Caco-2 (cell line): ENCODE measurements at regions not wholly inside any gene's neighbourhood (a gene's known extent, or its start where the extent isn't known, plus 50 kb on each side); places are given as distances from the start of the nearest gene placed in this dataset.

Experiments
- BruUV-seq: library from RNA; stranded (reverse); fragments of 400-500 nt; replicated peaks from 2 replicates; lab custom pipeline; 2021; lab: Mats Ljungman, UMichigan
- CTCF ChIA-PET: fragments of 300-600 bp; sonication (Branson Sonifier 250); formaldehyde crosslinking; loops from one replicate; lab custom pipeline; 2022; ENCODE audit warnings: antibody characterized with exemption; lab: Charles Lee
- POLR2A ChIA-PET: fragments of 300-600 bp; sonication (Branson Sonifier 250); formaldehyde crosslinking; loops from one replicate; lab custom pipeline; 2022; ENCODE audit warnings: antibody characterized with exemption; lab: Charles Lee
- DNase-seq, 2 experiments: peaks; one replicate each; pipeline versions ENCODE4 v3.0.0 to v3.0.0-alpha.2; 2020 to 2022
- H3K27me3 ChIP-seq: replicated peaks from 2 replicates; pipeline ENCODE4 v1.6.0; 2011; ENCODE audit warnings: low read length; ENCODE audit not compliant: control insufficient read depth, insufficient read depth
- H3K36me3 ChIP-seq: 2 replicates; pipeline ENCODE4 v1.5.1; 2011; ENCODE audit warnings: low read length; ENCODE audit not compliant: control insufficient read depth, insufficient read depth
- H3K4me1 ChIP-seq: fragments of 250-450 bp; sonication (Bioruptor Pico); 2 replicates; pipeline ENCODE4 v1.5.1; 2020; ENCODE audit warnings: mild to moderate bottlenecking
- H3K4me3 ChIP-seq: 2 replicates; pipeline ENCODE4 v1.5.1; 2011; ENCODE audit warnings: low read depth, mild to moderate bottlenecking, control low read depth, low read length
- H3K9me3 ChIP-seq: fragments of 250-450 bp; sonication (Bioruptor Pico); 2 replicates; pipeline ENCODE4 v1.5.1; 2020; ENCODE audit warnings: mild to moderate bottlenecking, moderate library complexity
- H3K27ac Mint-ChIP-seq: one replicate; pipeline ENCODE4 v1.8.0; 2022; ENCODE audit warnings: mixed read lengths; ENCODE audit not compliant: unreplicated experiment
- H3K27me3 Mint-ChIP-seq: one replicate; pipeline ENCODE4 v1.8.0; 2022; ENCODE audit warnings: mixed read lengths; ENCODE audit not compliant: insufficient read depth, unreplicated experiment
- H3K36me3 Mint-ChIP-seq: one replicate; pipeline ENCODE4 v1.8.0; 2022; ENCODE audit warnings: mild to moderate bottlenecking, mixed read lengths; ENCODE audit not compliant: insufficient read depth, unreplicated experiment
- H3K4me1 Mint-ChIP-seq: one replicate; pipeline ENCODE4 v1.8.0; 2022; ENCODE audit warnings: low read depth, mixed read lengths; ENCODE audit not compliant: unreplicated experiment
- H3K4me3 Mint-ChIP-seq: one replicate; pipeline ENCODE4 v1.8.0; 2022; ENCODE audit warnings: mild to moderate bottlenecking, moderate library complexity, mixed read lengths; ENCODE audit not compliant: unreplicated experiment
- H3K9me3 Mint-ChIP-seq: one replicate; pipeline ENCODE4 v1.8.0; 2022; ENCODE audit warnings: mixed read lengths; ENCODE audit not compliant: unreplicated experiment
- intact Hi-C: fragments of 100-400 bp; cut with micrococcal nuclease; formaldehyde crosslinking; loops from one replicate; pipeline ENCODE4 v1.10.0; 2022; ENCODE audit not compliant: unreplicated experiment
- TF ChIP-seq, protein P1 (sequence below), 2 experiments: fragments of 200-600 bp in 1 of 2; IDR thresholded peaks; 1 replicate in 1 of 2; 2 replicates in 1 of 2; pipeline versions ENCODE4 v1.5.1 to v1.8.0; 2011 to 2022; ENCODE audit warnings: antibody characterized with exemption in 1 of 2, control low read depth in 1 of 2, inconsistent platforms in 1 of 2, low read depth in 1 of 2, low read length in 1 of 2, mild to moderate bottlenecking in 1 of 2, moderate library complexity in 1 of 2; ENCODE audit not compliant: insufficient read depth in 1 of 2, severe bottlenecking in 1 of 2, unreplicated experiment in 1 of 2

DNA sequence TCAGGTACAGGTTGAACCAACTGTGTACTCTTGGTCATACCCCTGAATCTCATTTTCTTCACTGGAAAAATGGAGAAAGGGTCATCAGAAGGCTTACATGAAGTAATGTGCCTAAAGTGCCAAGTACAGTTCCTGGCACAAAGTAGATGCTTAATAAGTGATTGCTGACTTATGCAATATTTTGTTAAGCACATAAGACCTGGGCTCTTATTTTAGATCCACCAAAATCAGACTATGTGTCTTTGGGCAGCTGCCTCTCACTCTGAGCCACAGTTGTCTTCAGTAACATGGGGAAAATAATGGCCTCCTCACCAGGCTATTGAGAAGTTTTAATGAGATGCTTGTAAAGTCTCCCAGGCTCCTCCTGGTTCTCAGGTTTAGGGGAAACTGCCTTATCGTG, 74.3 kb upstream of the TRABD2B start:
- H3K4me1 ChIP-seq = peaks cover 6% of the 10 kb centered on the region
- Mint-ChIP-seq H3K4me1 (peaks cover 15% of the 10 kb centered on the region), H3K27me3 (no peaks in the 10 kb centered on the region), H3K4me3 (no peak overlapping the region), H3K9me3 (no peaks in the 10 kb centered on the region), H3K36me3 (peaks cover 4% of the 10 kb centered on the region), H3K27ac (no peak overlapping the region)
- H3K4me3 ChIP-seq = no peak overlapping the region
- POLR2A ChIA-PET = no interaction called here
- no peak for DNase-seq
- TF ChIP-seq, protein P1, sequence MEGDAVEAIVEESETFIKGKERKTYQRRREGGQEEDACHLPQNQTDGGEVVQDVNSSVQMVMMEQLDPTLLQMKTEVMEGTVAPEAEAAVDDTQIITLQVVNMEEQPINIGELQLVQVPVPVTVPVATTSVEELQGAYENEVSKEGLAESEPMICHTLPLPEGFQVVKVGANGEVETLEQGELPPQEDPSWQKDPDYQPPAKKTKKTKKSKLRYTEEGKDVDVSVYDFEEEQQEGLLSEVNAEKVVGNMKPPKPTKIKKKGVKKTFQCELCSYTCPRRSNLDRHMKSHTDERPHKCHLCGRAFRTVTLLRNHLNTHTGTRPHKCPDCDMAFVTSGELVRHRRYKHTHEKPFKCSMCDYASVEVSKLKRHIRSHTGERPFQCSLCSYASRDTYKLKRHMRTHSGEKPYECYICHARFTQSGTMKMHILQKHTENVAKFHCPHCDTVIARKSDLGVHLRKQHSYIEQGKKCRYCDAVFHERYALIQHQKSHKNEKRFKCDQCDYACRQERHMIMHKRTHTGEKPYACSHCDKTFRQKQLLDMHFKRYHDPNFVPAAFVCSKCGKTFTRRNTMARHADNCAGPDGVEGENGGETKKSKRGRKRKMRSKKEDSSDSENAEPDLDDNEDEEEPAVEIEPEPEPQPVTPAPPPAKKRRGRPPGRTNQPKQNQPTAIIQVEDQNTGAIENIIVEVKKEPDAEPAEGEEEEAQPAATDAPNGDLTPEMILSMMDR (IDR thresholded peaks at IDR 0.05; ENCODE audit: insufficient read depth in 1 of 2, low read depth in 1 of 2, low read length in 1 of 2, severe bottlenecking in 1 of 2, unreplicated experiment in 1 of 2) = no peak
- H3K27me3 ChIP-seq = no peaks in the 10 kb centered on the region
- no TSS peak for BruUV-seq
- H3K36me3 ChIP-seq = no peaks in the 10 kb centered on the region
- intact Hi-C loops = no loop called here
- no peaks in the 10 kb centered on the region for H3K9me3 ChIP-seq
- CTCF ChIA-PET = interaction anchor here (1.2 kb wide), 1 partner anchor 9 kb away, joined by 3 read pairs; no protein-coding TSS in a partner anchor

DNA sequence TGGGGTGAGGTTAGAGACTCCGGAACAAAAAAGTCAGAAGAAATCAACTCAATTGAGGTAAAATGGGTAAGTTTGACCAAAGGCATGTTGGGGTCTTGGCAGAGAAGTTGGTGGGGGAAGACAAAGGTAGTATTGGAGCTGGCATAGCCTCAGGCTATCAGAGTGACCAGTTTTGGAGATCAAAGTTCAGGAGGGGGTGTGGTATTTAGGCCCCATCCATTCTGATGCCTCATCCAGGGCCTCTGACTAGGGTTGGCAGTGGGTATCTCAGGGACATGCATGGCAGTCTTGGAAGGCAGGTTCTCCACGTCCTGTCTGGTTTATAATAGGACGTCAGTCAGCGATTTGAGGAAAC, 73.2 kb upstream of the TRABD2B start:
- no peaks in the 10 kb centered on the region for H3K9me3 Mint-ChIP-seq
- ChIA-PET POLR2A (no interaction called here), CTCF (no interaction called here)
- no peak for DNase-seq
- H3K4me3 Mint-ChIP-seq = no peak overlapping the region
- intact Hi-C loops = no loop called here
- H3K4me1 Mint-ChIP-seq = peaks cover 15% of the 10 kb centered on the region
- no peak overlapping the region for H3K27ac Mint-ChIP-seq
- Histone ChIP-seq H3K9me3 (no peaks in the 10 kb centered on the region), H3K4me1 (peaks cover 6% of the 10 kb centered on the region), H3K27me3 (no peaks in the 10 kb centered on the region), H3K4me3 (no peak overlapping the region), H3K36me3 (no peaks in the 10 kb centered on the region)
- TF ChIP-seq, protein P1 (IDR thresholded peaks at IDR 0.05; ENCODE audit: insufficient read depth in 1 of 2, low read depth in 1 of 2, low read length in 1 of 2, severe bottlenecking in 1 of 2, unreplicated experiment in 1 of 2) = no peak
- no peaks in the 10 kb centered on the region for H3K36me3 Mint-ChIP-seq
- no TSS peak for BruUV-seq
- H3K27me3 Mint-ChIP-seq = no peaks in the 10 kb centered on the region

DNA sequence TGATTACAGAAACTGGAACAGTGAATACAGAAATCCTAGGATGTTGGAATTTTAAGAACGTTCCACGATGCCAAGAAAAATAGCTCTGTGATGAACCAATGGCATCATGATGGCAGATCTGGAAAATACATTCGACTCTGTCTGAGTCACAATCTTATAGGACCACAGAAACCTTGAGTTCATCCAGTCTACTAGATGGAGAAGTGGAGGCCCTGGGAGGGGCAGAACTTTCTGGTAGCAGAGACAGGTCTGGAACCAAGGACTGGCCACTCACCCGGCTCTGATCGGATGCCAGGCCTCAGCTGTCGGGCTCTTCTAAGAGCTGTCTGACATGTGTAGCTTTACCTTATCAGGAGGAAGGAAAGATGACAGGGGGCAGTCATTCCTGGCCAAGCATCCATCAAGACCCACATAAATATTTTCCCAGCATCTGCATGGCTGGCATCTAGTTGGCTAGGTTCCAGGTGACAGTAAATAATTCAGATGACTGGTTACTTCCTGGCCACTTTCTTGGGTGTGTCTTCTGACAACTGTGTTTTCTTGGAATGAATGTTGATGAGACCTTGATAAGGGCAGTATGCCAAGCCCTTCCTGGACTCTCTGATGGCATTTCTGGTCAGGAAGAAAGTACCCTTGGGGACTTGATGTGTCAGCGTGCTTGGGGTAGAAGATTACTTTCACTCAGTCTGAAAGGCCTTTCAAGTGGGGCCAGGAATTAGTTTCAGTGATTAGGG, 72.6 kb upstream of the TRABD2B start:
- ChIA-PET CTCF (no interaction called here), POLR2A (no interaction called here)
- Histone ChIP-seq H3K4me1 (peaks cover 6% of the 10 kb centered on the region), H3K4me3 (no peak overlapping the region), H3K9me3 (no peaks in the 10 kb centered on the region), H3K36me3 (no peaks in the 10 kb centered on the region), H3K27me3 (no peaks in the 10 kb centered on the region)
- Mint-ChIP-seq H3K27ac (no peak overlapping the region), H3K36me3 (no peaks in the 10 kb centered on the region), H3K4me1 (peaks cover 15% of the 10 kb centered on the region), H3K4me3 (no peak overlapping the region), H3K27me3 (no peaks in the 10 kb centered on the region), H3K9me3 (no peaks in the 10 kb centered on the region)
- TF ChIP-seq, protein P1 (IDR thresholded peaks at IDR 0.05; ENCODE audit: insufficient read depth in 1 of 2, low read depth in 1 of 2, low read length in 1 of 2, severe bottlenecking in 1 of 2, unreplicated experiment in 1 of 2) = no peak
- no peak for DNase-seq
- no TSS peak for BruUV-seq
- intact Hi-C loops = no loop called here
